ENCODE measurements at regions not wholly inside any gene's neighbourhood (a gene's known extent, or its start where the extent isn't known, plus 50 kb on each side); places are given as distances from the start of the nearest gene placed in this dataset.

DNA sequence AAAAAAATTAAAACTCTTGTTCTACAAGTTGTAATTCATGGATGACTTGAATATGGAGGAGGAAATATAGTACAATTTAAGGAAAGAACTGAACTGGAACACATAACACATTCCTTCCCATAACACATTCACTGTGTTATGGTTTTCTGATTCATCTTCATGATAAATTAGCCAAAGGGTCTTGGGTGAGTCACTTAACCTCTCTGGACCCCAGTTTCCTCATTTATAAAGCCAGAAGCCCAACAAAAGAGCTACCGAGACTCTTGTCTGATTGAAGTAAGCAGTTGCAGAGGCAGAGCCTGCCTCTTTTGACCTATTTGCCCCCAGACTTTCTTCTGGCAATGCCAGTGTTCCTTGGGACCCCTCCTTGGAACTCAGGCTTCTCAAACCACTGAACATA is 161.9 kb upstream of the KCTD3 start:
- no peak overlapping the region for H3K9ac ChIP-seq (ENCODE audit: control insufficient read depth, insufficient read depth, low read length)
- no peaks in the 10 kb centered on the region for H3K9me3 ChIP-seq (replicated peaks; ENCODE audit: control insufficient read depth, insufficient read depth, low read length)
- 0% methylated on average over 1 of the region's 1 CpG for WGBS (ENCODE audit: insufficient coverage, insufficient replicate concordance, low lambda C conversion rate, missing lambda C conversion rate)
- no peak overlapping the region for H2AFZ ChIP-seq (ENCODE audit: control insufficient read depth, low read depth, low read length)
- ChIA-PET POLR2A (no interaction called here), CTCF (no interaction called here), RAD21 (ENCODE audit: unreplicated experiment) (no interaction called here), SMC1A (ENCODE audit: uncharacterized antibody, unreplicated experiment) (no interaction called here)
- TF ChIP-seq CBX3 (IDR thresholded peaks at IDR 0.05; ENCODE audit: borderline replicate concordance, low read depth) (no peak), FOXM1 (IDR thresholded peaks at IDR 0.05; ENCODE audit: low read depth, low read length) (no peak), SMARCA5 (IDR thresholded peaks at IDR 0.05) (no peak), YBX1 (IDR thresholded peaks at IDR 0.05) (no peak), SREBF1 (IDR thresholded peaks at IDR 0.05; ENCODE audit: low read length) (no peak), STAT3 (IDR thresholded peaks at IDR 0.05; ENCODE audit: low read depth, low read length) (no peak), RUNX3 (IDR thresholded peaks at IDR 0.05; ENCODE audit: low read length) (no peak), RCOR1 (conservative IDR thresholded peaks at IDR 0.05; ENCODE audit: low read depth, low read length) (no peak), IKZF2 (IDR thresholded peaks at IDR 0.05) (no peak), IRF4 (IDR thresholded peaks at IDR 0.05; ENCODE audit: low read depth, low read length) (no peak), RAD21 (IDR thresholded peaks at IDR 0.05; ENCODE audit: insufficient read depth, low read depth, low read length) (no peak), MEF2A (IDR thresholded peaks at IDR 0.05; ENCODE audit: insufficient read depth, low read depth, low read length) (no peak), BMI1 (IDR thresholded peaks at IDR 0.05; ENCODE audit: borderline replicate concordance) (no peak)
- TF ChIP-seq, protein P1, sequence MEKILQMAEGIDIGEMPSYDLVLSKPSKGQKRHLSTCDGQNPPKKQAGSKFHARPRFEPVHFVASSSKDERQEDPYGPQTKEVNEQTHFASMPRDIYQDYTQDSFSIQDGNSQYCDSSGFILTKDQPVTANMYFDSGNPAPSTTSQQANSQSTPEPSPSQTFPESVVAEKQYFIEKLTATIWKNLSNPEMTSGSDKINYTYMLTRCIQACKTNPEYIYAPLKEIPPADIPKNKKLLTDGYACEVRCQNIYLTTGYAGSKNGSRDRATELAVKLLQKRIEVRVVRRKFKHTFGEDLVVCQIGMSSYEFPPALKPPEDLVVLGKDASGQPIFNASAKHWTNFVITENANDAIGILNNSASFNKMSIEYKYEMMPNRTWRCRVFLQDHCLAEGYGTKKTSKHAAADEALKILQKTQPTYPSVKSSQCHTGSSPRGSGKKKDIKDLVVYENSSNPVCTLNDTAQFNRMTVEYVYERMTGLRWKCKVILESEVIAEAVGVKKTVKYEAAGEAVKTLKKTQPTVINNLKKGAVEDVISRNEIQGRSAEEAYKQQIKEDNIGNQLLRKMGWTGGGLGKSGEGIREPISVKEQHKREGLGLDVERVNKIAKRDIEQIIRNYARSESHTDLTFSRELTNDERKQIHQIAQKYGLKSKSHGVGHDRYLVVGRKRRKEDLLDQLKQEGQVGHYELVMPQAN (conservative IDR thresholded peaks at IDR 0.05), result no peak
- TF ChIP-seq, protein P2, sequence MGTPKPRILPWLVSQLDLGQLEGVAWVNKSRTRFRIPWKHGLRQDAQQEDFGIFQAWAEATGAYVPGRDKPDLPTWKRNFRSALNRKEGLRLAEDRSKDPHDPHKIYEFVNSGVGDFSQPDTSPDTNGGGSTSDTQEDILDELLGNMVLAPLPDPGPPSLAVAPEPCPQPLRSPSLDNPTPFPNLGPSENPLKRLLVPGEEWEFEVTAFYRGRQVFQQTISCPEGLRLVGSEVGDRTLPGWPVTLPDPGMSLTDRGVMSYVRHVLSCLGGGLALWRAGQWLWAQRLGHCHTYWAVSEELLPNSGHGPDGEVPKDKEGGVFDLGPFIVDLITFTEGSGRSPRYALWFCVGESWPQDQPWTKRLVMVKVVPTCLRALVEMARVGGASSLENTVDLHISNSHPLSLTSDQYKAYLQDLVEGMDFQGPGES (IDR thresholded peaks at IDR 0.05), result no peak
- TF ChIP-seq, protein P3, sequence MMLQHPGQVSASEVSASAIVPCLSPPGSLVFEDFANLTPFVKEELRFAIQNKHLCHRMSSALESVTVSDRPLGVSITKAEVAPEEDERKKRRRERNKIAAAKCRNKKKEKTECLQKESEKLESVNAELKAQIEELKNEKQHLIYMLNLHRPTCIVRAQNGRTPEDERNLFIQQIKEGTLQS (IDR thresholded peaks at IDR 0.05; ENCODE audit: borderline replicate concordance, extremely low read depth, low read depth, low read length), result no peak
- TF ChIP-seq, protein P4, sequence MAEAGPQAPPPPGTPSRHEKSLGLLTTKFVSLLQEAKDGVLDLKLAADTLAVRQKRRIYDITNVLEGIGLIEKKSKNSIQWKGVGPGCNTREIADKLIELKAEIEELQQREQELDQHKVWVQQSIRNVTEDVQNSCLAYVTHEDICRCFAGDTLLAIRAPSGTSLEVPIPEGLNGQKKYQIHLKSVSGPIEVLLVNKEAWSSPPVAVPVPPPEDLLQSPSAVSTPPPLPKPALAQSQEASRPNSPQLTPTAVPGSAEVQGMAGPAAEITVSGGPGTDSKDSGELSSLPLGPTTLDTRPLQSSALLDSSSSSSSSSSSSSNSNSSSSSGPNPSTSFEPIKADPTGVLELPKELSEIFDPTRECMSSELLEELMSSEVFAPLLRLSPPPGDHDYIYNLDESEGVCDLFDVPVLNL (IDR thresholded peaks at IDR 0.05; ENCODE audit: low read depth, low read length), result no peak
- TF ChIP-seq, protein P5, sequence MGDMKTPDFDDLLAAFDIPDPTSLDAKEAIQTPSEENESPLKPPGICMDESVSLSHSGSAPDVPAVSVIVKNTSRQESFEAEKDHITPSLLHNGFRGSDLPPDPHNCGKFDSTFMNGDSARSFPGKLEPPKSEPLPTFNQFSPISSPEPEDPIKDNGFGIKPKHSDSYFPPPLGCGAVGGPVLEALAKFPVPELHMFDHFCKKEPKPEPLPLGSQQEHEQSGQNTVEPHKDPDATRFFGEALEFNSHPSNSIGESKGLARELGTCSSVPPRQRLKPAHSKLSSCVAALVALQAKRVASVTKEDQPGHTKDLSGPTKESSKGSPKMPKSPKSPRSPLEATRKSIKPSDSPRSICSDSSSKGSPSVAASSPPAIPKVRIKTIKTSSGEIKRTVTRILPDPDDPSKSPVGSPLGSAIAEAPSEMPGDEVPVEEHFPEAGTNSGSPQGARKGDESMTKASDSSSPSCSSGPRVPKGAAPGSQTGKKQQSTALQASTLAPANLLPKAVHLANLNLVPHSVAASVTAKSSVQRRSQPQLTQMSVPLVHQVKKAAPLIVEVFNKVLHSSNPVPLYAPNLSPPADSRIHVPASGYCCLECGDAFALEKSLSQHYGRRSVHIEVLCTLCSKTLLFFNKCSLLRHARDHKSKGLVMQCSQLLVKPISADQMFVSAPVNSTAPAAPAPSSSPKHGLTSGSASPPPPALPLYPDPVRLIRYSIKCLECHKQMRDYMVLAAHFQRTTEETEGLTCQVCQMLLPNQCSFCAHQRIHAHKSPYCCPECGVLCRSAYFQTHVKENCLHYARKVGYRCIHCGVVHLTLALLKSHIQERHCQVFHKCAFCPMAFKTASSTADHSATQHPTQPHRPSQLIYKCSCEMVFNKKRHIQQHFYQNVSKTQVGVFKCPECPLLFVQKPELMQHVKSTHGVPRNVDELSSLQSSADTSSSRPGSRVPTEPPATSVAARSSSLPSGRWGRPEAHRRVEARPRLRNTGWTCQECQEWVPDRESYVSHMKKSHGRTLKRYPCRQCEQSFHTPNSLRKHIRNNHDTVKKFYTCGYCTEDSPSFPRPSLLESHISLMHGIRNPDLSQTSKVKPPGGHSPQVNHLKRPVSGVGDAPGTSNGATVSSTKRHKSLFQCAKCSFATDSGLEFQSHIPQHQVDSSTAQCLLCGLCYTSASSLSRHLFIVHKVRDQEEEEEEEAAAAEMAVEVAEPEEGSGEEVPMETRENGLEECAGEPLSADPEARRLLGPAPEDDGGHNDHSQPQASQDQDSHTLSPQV (IDR thresholded peaks at IDR 0.05), result no peak
- no peak for FAIRE-seq
- BruUV-seq (replicated peaks), result no TSS peak
- H3K4me2 ChIP-seq (ENCODE audit: control insufficient read depth, insufficient read depth), result no peak overlapping the region
- no peaks in the 10 kb centered on the region for H3K36me3 ChIP-seq (ENCODE audit: control insufficient read depth in 2 of 2, insufficient read depth in 2 of 2, low read length in 1 of 2)
- no peak overlapping the region for H3K4me3 ChIP-seq
- H3K27me3 ChIP-seq (replicated peaks in 1 of 2; ENCODE audit: control insufficient read depth in 2 of 2, insufficient read depth in 2 of 2, low read length in 1 of 2), result no peaks in the 10 kb centered on the region
- no peak for DNase-seq (ENCODE audit: low read depth, low spot score)
- intact Hi-C loops (cut with micrococcal nuclease; ENCODE audit: unreplicated experiment) (no loop called here), in situ Hi-C loops (cut with MboI) (no loop called here)
- H3K4me1 ChIP-seq (ENCODE audit: control insufficient read depth, insufficient read depth, low read length), result no peaks in the 10 kb centered on the region
- H3K79me2 ChIP-seq (ENCODE audit: control insufficient read depth, insufficient read depth, low read length), result no peaks in the 10 kb centered on the region
- H3K27ac ChIP-seq (ENCODE audit: control insufficient read depth, insufficient read depth), result no peak overlapping the region
- ATAC-seq, result no peak
- H4K20me1 ChIP-seq (ENCODE audit: control insufficient read depth, insufficient read depth), result no peaks in the 10 kb centered on the region
